Activated CD8-positive, alpha-beta T cell treated with anti-CD3 and anti-CD28 coated beads, Interleukin-2, amount 10 ng/mL, durations not matched to agents 7 days and 5 days (primary cell): ENCODE measurements at regions not wholly inside any gene's neighbourhood (a gene's known extent, or its start where the extent isn't known, plus 50 kb on each side); places are given as distances from the start of the nearest gene placed in this dataset.

ENCODE experiments used
- ATAC-seq: fragments of 150-1000 bp; cut with Tn5 transposase; one replicate; pipeline ENCODE4 v1.10.0; 2021; ENCODE audit warnings: moderate library complexity
- CTCF ChIA-PET: fragments of 350-600 bp; sonication (Branson Sonifier 250); formaldehyde crosslinking; loops from one replicate; lab custom pipeline; 2021; ENCODE audit warnings: antibody characterized with exemption; lab: Charles Lee
- POLR2A ChIA-PET: fragments of 350-600 bp; sonication (Branson Sonifier 250); formaldehyde crosslinking; loops from one replicate; lab custom pipeline; 2021; ENCODE audit warnings: antibody characterized with exemption; lab: Charles Lee
- DNase-seq: peaks from one replicate; pipeline ENCODE4 v3.0.0-alpha.2; 2020
- H3K27ac Mint-ChIP-seq: one replicate; pipeline ENCODE4 v1.8.0; 2021; ENCODE audit warnings: mild to moderate bottlenecking, mixed read lengths
- H3K27me3 Mint-ChIP-seq: one replicate; pipeline ENCODE4 v1.8.0; 2021; ENCODE audit warnings: low read depth, mixed read lengths
- H3K36me3 Mint-ChIP-seq: one replicate; pipeline ENCODE4 v1.8.0; 2021; ENCODE audit warnings: low read depth, mixed read lengths
- H3K4me1 Mint-ChIP-seq: one replicate; pipeline ENCODE4 v1.8.0; 2021; ENCODE audit warnings: low read depth, mixed read lengths
- H3K4me3 Mint-ChIP-seq: one replicate; pipeline ENCODE4 v1.8.0; 2021; ENCODE audit warnings: mild to moderate bottlenecking, mixed read lengths
- H3K9me3 Mint-ChIP-seq: one replicate; pipeline ENCODE4 v1.8.0; 2022; ENCODE audit warnings: mixed read lengths; ENCODE audit not compliant: insufficient read depth

DNA sequence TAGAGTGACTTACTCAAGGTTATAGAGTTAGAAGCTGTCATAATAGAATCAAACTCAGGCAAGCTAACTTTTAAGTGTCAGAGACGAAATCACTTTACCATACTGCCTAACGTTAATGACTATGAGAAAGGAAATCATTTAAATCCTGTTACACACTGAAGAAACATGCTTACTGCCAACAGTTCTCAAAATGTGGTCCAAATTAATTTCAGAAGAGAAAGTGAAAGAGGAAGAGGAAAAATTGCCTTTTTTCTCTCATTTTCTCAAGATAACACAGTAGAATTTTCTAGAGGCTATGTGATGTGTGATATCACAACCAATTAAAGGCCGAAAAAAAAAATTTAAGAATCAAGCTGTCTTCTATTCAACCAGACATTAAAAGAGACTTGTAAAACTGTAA is 1362.7 kb upstream of the CHAC2 start:
- DNase-seq = no peak
- CTCF ChIA-PET = no interaction called here
- no peak overlapping the region for H3K27ac Mint-ChIP-seq
- no peak overlapping the region for H3K4me3 Mint-ChIP-seq
- H3K9me3 Mint-ChIP-seq = peaks cover 11% of the 10 kb centered on the region
- no peaks in the 10 kb centered on the region for H3K4me1 Mint-ChIP-seq
- POLR2A ChIA-PET = no interaction called here
- no peaks in the 10 kb centered on the region for H3K27me3 Mint-ChIP-seq
- ATAC-seq = no peak
- no peaks in the 10 kb centered on the region for H3K36me3 Mint-ChIP-seq

DNA sequence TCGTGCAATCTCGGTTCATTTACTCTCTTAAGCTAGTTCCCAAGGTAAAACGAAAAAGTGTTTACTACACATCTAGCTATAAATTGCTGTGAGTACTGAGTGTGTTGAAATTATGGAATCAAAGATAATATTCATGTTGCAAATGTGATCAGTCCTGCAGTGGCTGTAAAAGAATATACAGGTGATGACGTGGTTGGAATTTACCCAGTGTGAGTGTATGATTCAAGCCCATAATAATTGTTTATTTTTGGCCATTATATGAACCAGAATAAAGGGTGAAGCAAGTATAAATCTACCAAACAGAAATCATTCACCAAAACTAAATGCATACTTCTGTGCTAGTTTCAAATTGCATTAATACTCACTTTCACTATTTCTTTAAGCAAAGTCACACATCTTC is 1363.6 kb upstream of the CHAC2 start:
- Mint-ChIP-seq H3K36me3 (no peaks in the 10 kb centered on the region), H3K9me3 (peaks cover 9% of the 10 kb centered on the region), H3K27ac (no peak overlapping the region), H3K4me3 (no peak overlapping the region), H3K27me3 (no peaks in the 10 kb centered on the region), H3K4me1 (no peaks in the 10 kb centered on the region)
- ChIA-PET POLR2A (no interaction called here), CTCF (no interaction called here)
- DNase-seq = no peak
- ATAC-seq = no peak

DNA sequence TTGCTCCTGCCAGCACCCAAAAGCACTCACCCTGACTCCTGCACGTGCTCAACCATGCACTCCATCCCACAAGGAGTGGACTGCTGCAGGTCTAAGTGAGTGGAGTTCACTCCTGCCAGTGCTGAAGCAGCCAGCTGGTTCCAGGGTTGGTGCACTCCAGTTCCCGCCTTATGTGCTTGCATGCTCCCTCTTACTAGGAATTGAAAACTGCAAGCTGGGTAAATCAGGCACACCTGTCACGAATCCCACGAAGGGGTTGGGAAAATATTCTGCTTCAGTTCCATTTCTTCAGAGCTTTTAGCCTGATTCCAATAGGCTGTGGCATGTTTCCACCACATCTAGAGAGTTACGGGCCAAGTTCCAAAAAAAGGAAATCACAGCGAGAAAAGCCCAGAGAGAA is 1365.5 kb upstream of the CHAC2 start:
- ATAC-seq = no peak
- H3K9me3 Mint-ChIP-seq = peaks cover 4% of the 10 kb centered on the region
- H3K27ac Mint-ChIP-seq = no peak overlapping the region
- no peaks in the 10 kb centered on the region for H3K27me3 Mint-ChIP-seq
- ChIA-PET CTCF (no interaction called here), POLR2A (no interaction called here)
- H3K36me3 Mint-ChIP-seq = no peaks in the 10 kb centered on the region
- no peak overlapping the region for H3K4me3 Mint-ChIP-seq
- no peaks in the 10 kb centered on the region for H3K4me1 Mint-ChIP-seq
- DNase-seq = no peak

DNA sequence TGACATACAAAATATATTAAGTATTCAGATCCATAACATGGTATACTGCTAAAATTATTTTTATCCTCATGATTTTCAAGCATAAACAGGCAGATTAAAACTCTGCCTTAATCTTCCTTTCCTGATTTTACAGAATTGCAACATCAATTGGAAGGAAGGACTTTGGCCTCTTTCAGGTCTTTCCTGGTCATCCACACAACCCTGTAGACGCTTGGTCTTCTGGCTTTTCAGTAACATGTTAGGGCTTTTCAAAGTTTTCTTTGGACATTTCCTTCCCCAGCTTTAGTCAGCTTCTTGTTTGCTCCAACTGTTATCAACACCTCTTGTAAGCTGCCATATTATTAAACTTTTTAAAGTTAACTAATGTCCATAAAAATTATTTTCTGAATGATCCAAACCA is 1364.9 kb upstream of the NRXN1 start:
- no peak for DNase-seq
- POLR2A ChIA-PET = no interaction called here
- H3K27ac Mint-ChIP-seq = no peak overlapping the region
- peaks cover 4% of the 10 kb centered on the region for H3K9me3 Mint-ChIP-seq
- H3K4me1 Mint-ChIP-seq = no peaks in the 10 kb centered on the region
- no peak overlapping the region for H3K4me3 Mint-ChIP-seq
- CTCF ChIA-PET = no interaction called here
- H3K27me3 Mint-ChIP-seq = no peaks in the 10 kb centered on the region
- no peak for ATAC-seq
- no peaks in the 10 kb centered on the region for H3K36me3 Mint-ChIP-seq

DNA sequence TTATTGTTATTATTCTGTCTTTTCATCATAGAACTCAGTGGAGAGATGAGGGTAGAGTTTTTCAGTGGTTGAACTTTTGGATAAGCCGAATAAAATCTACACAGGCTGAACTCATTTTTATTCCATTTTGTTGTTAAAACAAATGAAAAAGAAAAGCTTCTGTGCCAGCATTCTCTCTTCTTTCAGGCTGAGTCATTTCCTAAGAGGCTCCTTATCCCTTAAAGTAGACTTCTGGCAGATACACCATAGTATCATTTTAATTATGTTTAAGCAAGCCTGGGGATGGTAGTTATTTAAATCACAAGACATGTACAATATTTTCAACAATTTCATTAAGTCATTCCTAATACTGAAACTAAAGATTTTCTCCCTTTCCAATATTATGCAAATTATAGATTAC is 1364.0 kb upstream of the NRXN1 start:
- no peak for ATAC-seq
- H3K9me3 Mint-ChIP-seq = peaks cover 8% of the 10 kb centered on the region
- ChIA-PET CTCF (no interaction called here), POLR2A (no interaction called here)
- no peaks in the 10 kb centered on the region for H3K4me1 Mint-ChIP-seq
- no peak overlapping the region for H3K4me3 Mint-ChIP-seq
- H3K36me3 Mint-ChIP-seq = no peaks in the 10 kb centered on the region
- no peaks in the 10 kb centered on the region for H3K27me3 Mint-ChIP-seq
- no peak overlapping the region for H3K27ac Mint-ChIP-seq
- DNase-seq = no peak

DNA sequence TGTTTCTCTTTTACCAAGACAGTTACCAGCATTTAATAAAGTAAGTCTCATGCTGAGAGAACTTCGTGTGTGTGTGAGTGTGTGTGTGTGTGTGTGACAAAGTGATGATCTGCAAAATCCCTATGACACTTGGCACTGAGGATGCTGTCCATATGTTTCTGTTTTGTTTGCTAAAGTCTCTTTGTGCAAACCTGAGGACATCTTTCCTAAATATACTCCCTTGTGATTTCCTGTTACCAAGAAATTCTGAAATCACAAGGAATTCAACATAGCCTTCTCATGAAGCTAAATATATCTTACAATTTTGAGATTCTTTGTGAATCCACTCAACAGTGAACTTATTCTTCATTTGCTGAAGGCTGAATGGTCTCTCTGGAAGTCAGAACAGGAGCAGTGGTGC is 1359.7 kb upstream of the NRXN1 start:
- Mint-ChIP-seq H3K36me3 (no peaks in the 10 kb centered on the region), H3K4me1 (no peaks in the 10 kb centered on the region), H3K4me3 (no peak overlapping the region), H3K27me3 (no peaks in the 10 kb centered on the region), H3K27ac (no peak overlapping the region), H3K9me3 (peaks cover 4% of the 10 kb centered on the region)
- ChIA-PET POLR2A (no interaction called here), CTCF (no interaction called here)
- ATAC-seq (no peak), DNase-seq (no peak)

DNA sequence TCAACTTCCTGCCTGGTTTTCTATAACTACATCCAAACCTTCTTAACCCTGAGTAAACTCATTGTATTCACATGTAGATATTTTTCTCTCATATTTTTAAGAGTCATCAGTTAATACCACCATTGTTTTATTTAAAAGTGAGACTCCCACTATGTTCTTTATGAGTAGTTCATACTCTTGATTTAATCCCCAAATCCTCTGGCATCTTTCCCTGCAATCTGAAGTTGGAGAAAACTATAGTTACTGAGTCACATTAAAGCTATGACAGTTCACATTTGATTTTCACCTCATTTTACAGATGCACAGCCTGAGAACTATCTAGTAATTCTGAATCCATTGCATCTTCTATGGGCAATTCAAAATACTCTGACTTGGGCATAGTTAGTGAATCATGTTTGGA is 1358.7 kb upstream of the NRXN1 start:
- H3K4me1 Mint-ChIP-seq = no peaks in the 10 kb centered on the region
- no peaks in the 10 kb centered on the region for H3K36me3 Mint-ChIP-seq
- ChIA-PET POLR2A (no interaction called here), CTCF (no interaction called here)
- DNase-seq (no peak), ATAC-seq (no peak)
- no peak overlapping the region for H3K27ac Mint-ChIP-seq
- H3K27me3 Mint-ChIP-seq = no peaks in the 10 kb centered on the region
- no peak overlapping the region for H3K4me3 Mint-ChIP-seq
- H3K9me3 Mint-ChIP-seq = peaks cover 4% of the 10 kb centered on the region

DNA sequence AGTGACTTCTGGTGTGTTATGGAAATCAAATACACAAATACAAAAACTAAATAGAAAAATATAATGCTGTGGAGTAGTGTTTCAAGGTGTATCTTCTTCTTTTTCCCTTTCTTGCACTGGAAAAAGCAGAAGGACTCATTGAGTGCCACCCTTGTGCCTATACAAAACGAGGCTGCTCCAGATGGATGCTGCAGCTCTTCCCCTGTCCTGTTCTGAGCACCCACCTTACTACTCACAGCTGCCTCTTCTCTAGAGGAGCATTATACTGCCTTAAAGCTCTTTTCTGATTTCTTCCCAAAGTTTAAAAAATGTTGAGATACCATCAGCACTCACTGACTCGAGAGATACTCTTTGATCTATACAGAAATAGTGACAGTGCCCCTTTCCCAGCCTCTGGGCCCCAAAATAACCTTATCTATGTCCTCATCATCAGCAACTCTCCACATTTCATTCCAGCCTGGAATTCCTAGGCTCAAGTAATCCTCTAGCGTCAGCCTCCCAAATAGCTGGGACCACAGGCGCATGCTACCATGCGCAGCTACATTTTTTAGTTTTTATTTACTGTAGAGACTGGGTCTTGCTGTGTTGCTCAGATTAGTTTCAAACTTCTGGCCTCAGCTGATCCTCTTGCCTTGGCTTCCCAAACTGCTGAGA is 1356.1 kb upstream of the NRXN1 start:
- ChIA-PET CTCF (no interaction called here), POLR2A (no interaction called here)
- Mint-ChIP-seq H3K27me3 (no peaks in the 10 kb centered on the region), H3K27ac (no peak overlapping the region), H3K9me3 (peaks cover 7% of the 10 kb centered on the region), H3K36me3 (no peaks in the 10 kb centered on the region), H3K4me3 (no peak overlapping the region), H3K4me1 (no peaks in the 10 kb centered on the region)
- DNase-seq = no peak
- no peak for ATAC-seq

DNA sequence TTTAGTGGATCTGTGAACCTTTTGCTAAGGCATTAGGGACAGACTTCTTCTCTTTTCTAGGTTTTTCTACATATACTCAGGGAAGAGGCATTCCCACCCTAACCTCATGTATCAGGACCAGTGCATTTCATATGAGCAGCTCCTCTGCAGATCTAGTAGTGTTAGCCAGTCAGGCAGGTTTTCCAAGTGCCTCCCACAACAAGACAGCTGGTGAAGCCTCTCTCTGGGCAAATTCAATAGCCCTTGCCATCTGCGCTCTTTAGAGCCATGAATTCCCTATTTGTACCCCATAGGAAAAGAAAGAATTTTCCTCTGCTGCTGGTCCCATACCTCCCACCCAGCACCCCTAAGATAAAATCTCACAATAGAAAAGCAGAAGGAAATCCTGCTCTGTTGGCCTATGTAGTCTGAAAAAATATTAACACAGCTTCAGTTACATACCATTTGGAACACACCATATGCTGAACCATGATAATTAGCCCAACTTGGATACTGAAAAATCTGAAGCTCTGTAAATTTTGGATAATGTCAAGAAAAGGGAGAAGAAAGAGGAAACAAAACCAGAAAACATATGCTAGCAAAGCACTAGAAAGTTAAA is 1354.6 kb upstream of the NRXN1 start:
- Mint-ChIP-seq H3K27ac (no peak overlapping the region), H3K9me3 (peaks cover 13% of the 10 kb centered on the region), H3K4me3 (no peak overlapping the region), H3K27me3 (no peaks in the 10 kb centered on the region), H3K36me3 (no peaks in the 10 kb centered on the region), H3K4me1 (no peaks in the 10 kb centered on the region)
- no peak for ATAC-seq
- no peak for DNase-seq
- POLR2A ChIA-PET = no interaction called here
- CTCF ChIA-PET = no interaction called here

DNA sequence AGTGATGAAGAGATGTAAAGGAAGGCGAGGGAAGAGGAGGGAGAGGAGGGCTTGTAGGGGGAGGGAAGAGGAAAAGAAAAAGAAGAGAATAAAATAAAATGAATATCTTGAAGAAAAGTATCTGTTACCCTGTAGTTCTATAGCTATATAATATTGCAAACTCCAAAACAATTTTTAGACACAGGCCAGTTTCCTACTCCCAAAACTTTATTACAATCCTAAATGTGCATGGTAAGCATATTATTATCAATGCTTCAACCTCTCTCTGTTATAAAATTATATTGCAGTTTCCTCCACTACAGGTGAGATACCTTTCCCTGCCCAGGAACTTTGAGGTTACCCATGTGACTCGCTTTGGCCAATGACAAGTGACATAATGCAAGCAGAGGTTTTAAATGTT is 1351.6 kb upstream of the NRXN1 start:
- ChIA-PET CTCF (no interaction called here), POLR2A (no interaction called here)
- Mint-ChIP-seq H3K4me1 (no peaks in the 10 kb centered on the region), H3K36me3 (no peaks in the 10 kb centered on the region), H3K9me3 (peaks cover 9% of the 10 kb centered on the region), H3K27me3 (no peaks in the 10 kb centered on the region), H3K4me3 (no peak overlapping the region), H3K27ac (no peak overlapping the region)
- DNase-seq (no peak), ATAC-seq (no peak)

DNA sequence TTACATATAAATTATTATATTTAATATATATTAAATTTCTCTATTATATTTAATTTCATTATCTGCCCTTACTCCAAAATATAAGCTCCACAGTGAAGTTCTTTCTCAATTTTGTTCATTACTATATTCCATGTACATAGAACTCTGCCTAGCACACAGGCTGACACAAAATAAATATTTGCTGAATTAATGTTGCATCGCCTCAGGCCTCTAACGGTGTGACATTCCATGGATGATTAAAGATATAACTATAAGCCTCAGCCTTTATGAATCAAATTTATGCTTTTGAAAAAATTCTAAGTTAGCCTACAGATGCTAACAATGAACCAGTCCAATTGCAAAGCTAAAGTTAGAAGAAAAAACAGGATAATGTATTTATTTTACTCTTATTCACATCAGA is 1337.2 kb upstream of the NRXN1 start:
- Mint-ChIP-seq H3K36me3 (no peaks in the 10 kb centered on the region), H3K27ac (no peak overlapping the region), H3K27me3 (no peaks in the 10 kb centered on the region), H3K9me3 (peaks cover 3% of the 10 kb centered on the region), H3K4me3 (no peak overlapping the region), H3K4me1 (no peaks in the 10 kb centered on the region)
- CTCF ChIA-PET = no interaction called here
- DNase-seq (no peak), ATAC-seq (no peak)
- POLR2A ChIA-PET = no interaction called here

DNA sequence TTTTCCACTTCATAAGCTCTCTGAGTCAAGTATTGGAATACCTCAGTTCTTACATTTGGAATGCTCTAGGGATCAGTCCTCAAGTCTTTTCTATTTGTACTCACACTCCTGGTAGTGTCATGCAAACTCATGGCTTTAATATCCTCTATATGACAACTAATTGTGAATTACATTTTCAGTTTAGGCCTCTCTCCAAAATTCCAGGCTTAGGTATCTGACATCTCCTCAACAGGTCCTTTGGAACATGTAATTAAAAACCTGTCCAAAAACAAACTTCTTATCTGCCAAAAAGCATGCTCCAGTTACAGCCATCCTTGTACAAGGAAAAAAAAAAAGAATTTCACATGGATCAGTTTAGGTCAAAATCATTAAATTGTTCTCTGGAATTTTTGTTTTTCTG is 1336.2 kb upstream of the NRXN1 start:
- DNase-seq (no peak), ATAC-seq (no peak)
- no peaks in the 10 kb centered on the region for H3K4me1 Mint-ChIP-seq
- POLR2A ChIA-PET = interaction anchor here (0.5 kb wide), 1 partner anchor 39 kb away, joined by 4 read pairs; no protein-coding TSS in a partner anchor
- CTCF ChIA-PET = no interaction called here
- no peak overlapping the region for H3K27ac Mint-ChIP-seq
- H3K9me3 Mint-ChIP-seq = peaks cover 4% of the 10 kb centered on the region
- H3K36me3 Mint-ChIP-seq = no peaks in the 10 kb centered on the region
- no peak overlapping the region for H3K4me3 Mint-ChIP-seq
- H3K27me3 Mint-ChIP-seq = no peaks in the 10 kb centered on the region

DNA sequence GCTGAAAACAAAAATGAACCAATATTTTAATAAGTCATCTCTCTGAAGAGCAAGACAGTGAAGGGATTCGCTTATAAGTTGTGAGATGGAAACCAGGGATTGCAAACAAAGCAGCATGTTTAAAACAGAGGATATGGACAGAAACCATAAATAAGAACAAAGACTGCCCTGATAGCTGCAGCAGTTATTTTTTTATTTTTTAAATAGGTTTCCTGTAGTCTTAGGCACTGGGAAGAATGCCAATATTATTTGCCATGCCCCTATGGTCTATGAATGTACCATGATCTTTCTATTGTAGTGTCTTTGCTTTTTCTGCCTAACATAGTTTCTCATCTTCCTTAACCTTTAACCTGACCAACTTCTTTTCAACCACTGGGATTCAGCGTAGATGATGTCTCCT is 1334.0 kb upstream of the NRXN1 start:
- ATAC-seq = no peak
- CTCF ChIA-PET = no interaction called here
- H3K36me3 Mint-ChIP-seq = no peaks in the 10 kb centered on the region
- no peaks in the 10 kb centered on the region for H3K4me1 Mint-ChIP-seq
- DNase-seq = no peak
- no peak overlapping the region for H3K4me3 Mint-ChIP-seq
- POLR2A ChIA-PET = no interaction called here
- no peaks in the 10 kb centered on the region for H3K27me3 Mint-ChIP-seq
- H3K9me3 Mint-ChIP-seq = peaks cover 9% of the 10 kb centered on the region
- no peak overlapping the region for H3K27ac Mint-ChIP-seq
